Activated gamma-delta T cell treated with anti-CD3 and anti-CD28 coated beads, Interleukin-2, amount 50 U/mL, for 16 hours (primary cell): ENCODE measurements at regions not wholly inside any gene's neighbourhood (a gene's known extent, or its start where the extent isn't known, plus 50 kb on each side); places are given as distances from the start of the nearest gene placed in this dataset.
"Not testable (repeated sequence)": the region's sequence is repeated elsewhere in the genome, so short reads cannot be mapped to it uniquely, and the experiment has no call there.

Experiments used
- DNase-seq: peaks from one replicate; pipeline ENCODE4 v3.0.0-alpha.2; 2020; ENCODE audit warnings: low read depth

GRCh38 chr2:111366641-111367029, 245.9 kb downstream of the BCL2L11 start:
- not testable (repeated sequence) for DNase-seq

GRCh38 chr2:111367080-111367479, 246.4 kb downstream of the BCL2L11 start:
- DNase-seq = not testable (repeated sequence)

- not testable (repeated sequence) for DNase-seq
Observed at GRCh38 chr2:111367871-111368270, 247.2 kb downstream of the BCL2L11 start.

- DNase-seq = not testable (repeated sequence)
Observed at GRCh38 chr2:111368288-111368687, 247.6 kb downstream of the BCL2L11 start.

GRCh38 chr2:111373060-111373459, 252.3 kb downstream of the BCL2L11 start:
- DNase-seq = not testable (repeated sequence)

GRCh38 chr2:111373989-111374388, 253.3 kb downstream of the BCL2L11 start:
- DNase-seq = not testable (repeated sequence)

- not testable (repeated sequence) for DNase-seq
Observed at GRCh38 chr2:111374734-111375133, 254.0 kb downstream of the BCL2L11 start.

- DNase-seq = not testable (repeated sequence)
Observed at GRCh38 chr2:111375320-111375883, 254.7 kb downstream of the BCL2L11 start.

GRCh38 chr2:111376272-111376970, 255.7 kb downstream of the BCL2L11 start:
- not testable (repeated sequence) for DNase-seq

- DNase-seq = not testable (repeated sequence)
Observed at GRCh38 chr2:111376971-111377352, 256.2 kb downstream of the BCL2L11 start.

- not testable (repeated sequence) for DNase-seq
Observed at GRCh38 chr2:111377386-111377959, 256.8 kb downstream of the BCL2L11 start.

GRCh38 chr2:111378348-111378747, 257.6 kb downstream of the BCL2L11 start:
- DNase-seq = not testable (repeated sequence)

GRCh38 chr2:111380733-111381439, 260.2 kb downstream of the BCL2L11 start:
- DNase-seq = not testable (repeated sequence)

- DNase-seq = not testable (repeated sequence)
Observed at GRCh38 chr2:111381530-111382306, 261.0 kb downstream of the BCL2L11 start.

- DNase-seq = not testable (repeated sequence)
Observed at GRCh38 chr2:111382507-111382906, 261.8 kb downstream of the BCL2L11 start.

- DNase-seq = not testable (repeated sequence)
Observed at GRCh38 chr2:111383311-111383710, 262.6 kb downstream of the BCL2L11 start.

- DNase-seq = not testable (repeated sequence)
Observed at GRCh38 chr2:111385226-111385957, 264.7 kb downstream of the BCL2L11 start.

- not testable (repeated sequence) for DNase-seq
Observed at GRCh38 chr2:111390605-111391004, 269.9 kb downstream of the BCL2L11 start.

- not testable (repeated sequence) for DNase-seq
Observed at GRCh38 chr2:111395350-111396128, 274.8 kb downstream of the BCL2L11 start.

GRCh38 chr2:111400598-111401253, 280.0 kb downstream of the BCL2L11 start:
- not testable (repeated sequence) for DNase-seq
